GM21390 (cell line): ENCODE measurements at regions not wholly inside any gene's neighbourhood (a gene's known extent, or its start where the extent isn't known, plus 50 kb on each side); places are given as distances from the start of the nearest gene placed in this dataset.
"Not testable (repeated sequence)": the region's sequence is repeated elsewhere in the genome, so short reads cannot be mapped to it uniquely, and the experiment has no call there.

ENCODE experiments used
- ATAC-seq: cut with Tn5 transposase; IDR thresholded peaks from one replicate; pipeline ENCODE4 v1.9.1; 2021; ENCODE audit not compliant: unreplicated experiment

- no peak for ATAC-seq
These were observed 913.5 kb downstream of the TDRD15 start for GRCh38 chr2:22037274-22037673.

- no peak for ATAC-seq
These were observed 920.0 kb downstream of the TDRD15 start for GRCh38 chr2:22043784-22044183.

GRCh38 chr2:22055784-22056620 lies 932.2 kb downstream of the TDRD15 start:
- no peak for ATAC-seq

GRCh38 chr2:22056621-22057132 lies 932.9 kb downstream of the TDRD15 start:
- ATAC-seq: no peak

GRCh38 chr2:22062679-22063078 lies 938.9 kb downstream of the TDRD15 start:
- no peak for ATAC-seq

GRCh38 chr2:22076454-22076853 lies 952.7 kb downstream of the TDRD15 start:
- ATAC-seq: no peak

GRCh38 chr2:22078701-22079100 lies 954.9 kb downstream of the TDRD15 start:
- no peak for ATAC-seq

GRCh38 chr2:22079583-22079982 lies 955.8 kb downstream of the TDRD15 start:
- ATAC-seq: no peak

GRCh38 chr2:22086726-22087125 lies 963.0 kb downstream of the TDRD15 start:
- ATAC-seq: no peak

GRCh38 chr2:22103617-22104016 lies 979.8 kb downstream of the TDRD15 start:
- ATAC-seq: not testable (repeated sequence)

GRCh38 chr2:22110244-22110651 lies 986.5 kb downstream of the TDRD15 start:
- no peak for ATAC-seq

GRCh38 chr2:22124003-22124402 lies 1000.2 kb downstream of the TDRD15 start:
- no peak for ATAC-seq

- ATAC-seq: no peak
These were observed 1002.3 kb downstream of the TDRD15 start for GRCh38 chr2:22126106-22126505.

- no peak for ATAC-seq
These were observed 1003.2 kb downstream of the TDRD15 start for GRCh38 chr2:22126978-22127377.

- no peak for ATAC-seq
These were observed 1010.7 kb downstream of the TDRD15 start for GRCh38 chr2:22134421-22134820.

GRCh38 chr2:22136446-22136845 lies 1012.7 kb downstream of the TDRD15 start:
- ATAC-seq: no peak

GRCh38 chr2:22143840-22144239 lies 1020.1 kb downstream of the TDRD15 start:
- no peak for ATAC-seq

GRCh38 chr2:22153931-22154613 lies 1030.3 kb downstream of the TDRD15 start:
- ATAC-seq: no peak

- ATAC-seq: not testable (repeated sequence)
These were observed 1032.9 kb downstream of the TDRD15 start for GRCh38 chr2:22156661-22157060.

- ATAC-seq: no peak
These were observed 1043.5 kb downstream of the TDRD15 start for GRCh38 chr2:22167256-22167655.

GRCh38 chr2:22175003-22175402 lies 1051.2 kb downstream of the TDRD15 start:
- no peak for ATAC-seq

GRCh38 chr2:22185251-22185650 lies 1061.5 kb downstream of the TDRD15 start:
- no peak for ATAC-seq
